ENCODE measurements at regions not wholly inside any gene's neighbourhood (a gene's known extent, or its start where the extent isn't known, plus 50 kb on each side); places are given as distances from the start of the nearest gene placed in this dataset.
"Not testable (repeated sequence)": the region's sequence is repeated elsewhere in the genome, so short reads cannot be mapped to it uniquely, and the experiment has no call there.

DNA sequence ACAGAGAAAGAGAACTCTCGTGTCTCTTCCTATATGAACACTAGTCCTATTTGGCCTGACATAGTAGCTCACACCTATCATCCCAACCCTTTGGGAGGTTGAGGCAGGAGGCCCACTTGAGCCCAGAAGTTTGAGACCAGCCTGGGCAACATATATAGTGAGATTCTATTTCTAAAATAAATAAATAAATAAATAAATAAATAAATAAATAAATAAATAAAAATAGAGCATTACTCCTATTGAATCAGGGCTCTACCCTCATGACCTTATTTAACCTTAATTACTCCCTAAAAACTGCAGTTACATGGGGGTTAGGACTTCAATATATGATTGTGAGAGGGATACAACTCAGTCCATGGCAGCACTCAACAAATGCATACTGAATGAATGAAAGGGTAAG is 61.2 kb upstream of the GSC start:
- no peak for DNase-seq (ENCODE audit: low read depth)
- TF ChIP-seq, protein P1, sequence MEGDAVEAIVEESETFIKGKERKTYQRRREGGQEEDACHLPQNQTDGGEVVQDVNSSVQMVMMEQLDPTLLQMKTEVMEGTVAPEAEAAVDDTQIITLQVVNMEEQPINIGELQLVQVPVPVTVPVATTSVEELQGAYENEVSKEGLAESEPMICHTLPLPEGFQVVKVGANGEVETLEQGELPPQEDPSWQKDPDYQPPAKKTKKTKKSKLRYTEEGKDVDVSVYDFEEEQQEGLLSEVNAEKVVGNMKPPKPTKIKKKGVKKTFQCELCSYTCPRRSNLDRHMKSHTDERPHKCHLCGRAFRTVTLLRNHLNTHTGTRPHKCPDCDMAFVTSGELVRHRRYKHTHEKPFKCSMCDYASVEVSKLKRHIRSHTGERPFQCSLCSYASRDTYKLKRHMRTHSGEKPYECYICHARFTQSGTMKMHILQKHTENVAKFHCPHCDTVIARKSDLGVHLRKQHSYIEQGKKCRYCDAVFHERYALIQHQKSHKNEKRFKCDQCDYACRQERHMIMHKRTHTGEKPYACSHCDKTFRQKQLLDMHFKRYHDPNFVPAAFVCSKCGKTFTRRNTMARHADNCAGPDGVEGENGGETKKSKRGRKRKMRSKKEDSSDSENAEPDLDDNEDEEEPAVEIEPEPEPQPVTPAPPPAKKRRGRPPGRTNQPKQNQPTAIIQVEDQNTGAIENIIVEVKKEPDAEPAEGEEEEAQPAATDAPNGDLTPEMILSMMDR (conservative IDR thresholded peaks at IDR 0.05; ENCODE audit: low read depth, low read length): no peak
- no peak overlapping the region for H3K4me3 ChIP-seq (ENCODE audit: low read length)

DNA sequence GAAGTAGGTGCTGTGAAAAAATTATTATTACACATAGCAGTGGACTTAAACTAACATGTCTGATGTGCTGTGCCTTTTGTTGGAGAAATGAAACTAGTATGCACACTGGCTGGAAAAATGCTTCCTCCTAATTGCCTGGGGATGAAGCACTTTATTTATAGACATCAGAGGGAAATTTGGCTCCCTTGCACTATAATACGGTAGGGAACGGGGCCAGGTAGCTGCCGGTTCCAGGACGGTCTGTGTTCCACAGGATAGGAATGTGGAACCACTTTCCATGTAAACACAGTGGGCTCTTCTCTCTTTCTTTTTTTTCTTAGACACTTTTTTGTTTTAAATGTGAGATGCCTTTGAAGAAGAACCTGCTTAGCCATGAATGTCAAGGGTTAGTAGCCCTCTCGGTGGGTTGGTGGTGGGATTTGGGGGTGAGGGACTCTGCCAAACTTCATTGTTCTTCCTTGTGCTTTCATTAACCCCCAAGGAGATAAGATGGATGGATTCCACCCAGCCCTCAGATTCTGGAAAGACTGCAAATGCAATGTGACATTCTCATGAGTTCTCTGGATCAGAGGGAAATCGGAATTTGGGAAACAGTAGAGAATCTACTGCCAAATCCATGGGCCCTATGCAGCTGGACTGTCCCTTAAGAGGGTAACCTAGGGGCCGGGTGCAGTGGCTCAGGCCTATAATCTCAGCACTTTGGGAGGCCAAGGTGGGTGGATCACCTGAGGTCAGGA is 58.0 kb upstream of the GSC start:
- H3K4me3 ChIP-seq (ENCODE audit: low read length): no peak overlapping the region
- TF ChIP-seq, protein P1 (conservative IDR thresholded peaks at IDR 0.05; ENCODE audit: low read depth, low read length): no peak
- no peak for DNase-seq (ENCODE audit: low read depth)

DNA sequence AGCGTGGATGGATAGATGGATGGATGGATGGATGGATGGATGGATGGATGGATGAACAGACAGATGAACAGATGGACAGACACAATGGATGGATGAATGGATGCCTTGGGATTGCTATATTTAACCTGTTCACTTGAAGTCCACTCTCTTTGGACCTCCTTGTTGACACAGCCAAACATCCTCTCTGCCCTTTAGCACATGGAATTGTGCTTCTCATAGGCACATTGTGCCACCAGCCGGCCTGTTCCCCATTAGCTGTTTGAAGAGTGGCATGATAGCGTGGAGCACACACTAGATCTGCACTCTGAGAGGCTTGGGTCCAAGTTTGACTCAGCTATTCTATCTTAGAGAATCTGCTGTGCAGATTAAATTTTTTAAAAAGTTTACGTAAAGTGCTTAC is 56.9 kb upstream of the GSC start:
- TF ChIP-seq, protein P1 (conservative IDR thresholded peaks at IDR 0.05; ENCODE audit: low read depth, low read length): no peak
- no peak for DNase-seq (ENCODE audit: low read depth)
- H3K4me3 ChIP-seq (ENCODE audit: low read length): no peak overlapping the region

DNA sequence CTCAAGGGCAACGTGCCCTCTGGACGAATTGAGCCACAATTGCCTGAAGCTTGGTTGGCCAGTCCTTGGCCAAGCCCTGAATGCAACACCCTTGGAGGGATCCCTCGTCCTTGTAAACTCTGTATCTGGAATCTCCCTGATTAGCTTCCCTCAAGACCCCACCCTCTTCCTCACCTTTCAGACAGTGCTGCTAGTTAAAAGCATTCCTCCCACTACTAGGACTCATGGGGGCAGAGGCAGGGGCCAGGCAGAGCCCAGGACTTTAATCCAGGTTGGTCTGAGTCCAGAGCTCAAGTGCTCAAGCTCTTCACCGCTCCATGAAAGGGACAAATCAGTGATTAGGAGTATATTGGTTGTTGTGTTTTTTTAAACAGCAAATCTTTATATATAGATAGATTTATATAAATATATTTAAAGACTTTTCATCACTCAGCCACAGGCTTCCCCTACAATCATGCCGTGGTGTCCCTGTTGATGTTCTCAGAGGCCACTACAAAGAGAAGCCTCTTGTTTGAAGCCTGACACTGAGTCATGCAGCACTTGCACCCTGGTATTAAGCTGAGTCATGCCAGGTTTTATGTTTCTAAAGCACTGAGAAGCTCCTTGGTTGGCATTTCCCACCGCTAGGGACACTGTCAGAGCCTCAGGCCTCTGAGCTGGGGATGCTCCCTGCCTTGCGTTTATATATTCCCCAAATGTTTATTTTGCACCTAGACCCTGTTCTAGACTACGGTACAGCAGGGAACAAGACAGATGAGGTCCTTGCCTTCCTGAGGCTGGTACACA is 53.8 kb upstream of the GSC start:
- TF ChIP-seq, protein P1 (conservative IDR thresholded peaks at IDR 0.05; ENCODE audit: low read depth, low read length): no peak
- no peak for DNase-seq (ENCODE audit: low read depth)
- H3K4me3 ChIP-seq (ENCODE audit: low read length): no peak overlapping the region

DNA sequence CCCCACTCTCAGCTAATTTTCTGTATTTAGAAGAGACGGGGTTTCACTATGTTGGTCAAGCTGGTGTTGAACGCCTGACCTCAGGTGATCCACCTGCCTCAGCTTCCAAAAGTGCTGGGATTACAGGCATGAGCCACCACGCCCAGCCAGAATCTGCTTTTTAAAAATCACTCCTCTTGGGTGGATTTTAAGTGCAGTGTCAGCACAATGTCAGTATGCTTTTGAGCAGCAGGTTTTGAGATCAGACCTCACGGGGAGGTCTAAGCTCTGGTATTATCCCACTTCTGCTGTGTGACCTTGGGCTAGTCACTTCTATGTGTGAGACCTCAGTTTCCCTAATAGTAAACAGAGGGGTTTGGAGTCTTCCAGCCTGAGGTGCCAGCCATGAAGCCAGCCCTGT is 51.8 kb upstream of the GSC start:
- TF ChIP-seq, protein P1 (conservative IDR thresholded peaks at IDR 0.05; ENCODE audit: low read depth, low read length): no peak
- DNase-seq (ENCODE audit: low read depth): no peak
- no peak overlapping the region for H3K4me3 ChIP-seq (ENCODE audit: low read length)

DNA sequence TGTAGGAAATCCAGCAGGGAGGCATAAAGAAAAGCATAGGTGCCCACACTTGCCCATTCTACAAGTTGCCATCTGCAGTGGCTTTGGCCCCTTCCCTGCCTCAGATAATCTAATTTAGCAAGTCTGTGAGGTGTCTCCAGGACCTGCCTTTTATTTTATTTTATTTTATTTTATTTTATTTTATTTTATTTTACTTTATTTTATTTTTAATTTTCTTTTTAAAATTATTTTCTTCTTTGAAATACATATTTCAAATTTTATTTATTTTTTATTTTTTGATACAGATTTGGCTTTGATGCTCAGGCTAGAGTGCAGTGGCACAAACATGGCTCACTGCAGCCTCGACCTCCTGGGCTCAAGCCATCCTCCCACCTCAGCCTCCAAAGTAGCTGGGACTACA is 51.0 kb upstream of the GSC start:
- not testable (repeated sequence) for DNase-seq (ENCODE audit: low read depth); H3K4me3 ChIP-seq (ENCODE audit: low read length)

Data from retinal pigment epithelial cell (primary cell).